ENCODE measurements at regions not wholly inside any gene's neighbourhood (a gene's known extent, or its start where the extent isn't known, plus 50 kb on each side); places are given as distances from the start of the nearest gene placed in this dataset.

- TF ChIP-seq EP300 (IDR thresholded peaks at IDR 0.05) = no peak
- no peak for TF ChIP-seq CTCF (IDR thresholded peaks at IDR 0.05)
- no peak for TF ChIP-seq POLR2A (IDR thresholded peaks at IDR 0.05)
- TF ChIP-seq POLR2AphosphoS5 (IDR thresholded peaks at IDR 0.05) = no peak
Measured at GRCh38 chr2:53517406-53517805, 250.2 kb upstream of the CHAC2 start.

All from suprapubic skin (tissue), 4 donors.